Lower lobe of right lung (tissue), 2 donors: ENCODE measurements at regions not wholly inside any gene's neighbourhood (a gene's known extent, or its start where the extent isn't known, plus 50 kb on each side); places are given as distances from the start of the nearest gene placed in this dataset.

Experiments
- ATAC-seq, 2 donors: fragments of 200-7000 bp; cut with Tn5 transposase; one replicate each; pipeline ENCODE4 v1.9.1; 2020 to 2022; ENCODE audit warnings: mild to moderate bottlenecking in 2 of 2, moderate library complexity in 2 of 2
- DNase-seq: peaks from one replicate; pipeline ENCODE4 v3.0.0-alpha.2; 2020
- H3K27ac ChIP-seq: fragments of 200-600 bp; one replicate; pipeline ENCODE4 v1.8.0; 2022
- H3K27me3 ChIP-seq: fragments of 200-600 bp; one replicate; pipeline ENCODE4 v1.8.0; 2022; ENCODE audit warnings: low read depth
- H3K36me3 ChIP-seq: fragments of 200-600 bp; one replicate; pipeline ENCODE4 v1.8.0; 2022; ENCODE audit warnings: mild to moderate bottlenecking
- H3K4me1 ChIP-seq: fragments of 200-600 bp; one replicate; pipeline ENCODE4 v1.8.0; 2022
- H3K4me3 ChIP-seq: fragments of 200-600 bp; one replicate; pipeline ENCODE4 v1.8.0; 2022; ENCODE audit warnings: mild to moderate bottlenecking
- H3K9me3 ChIP-seq: fragments of 200-600 bp; one replicate; pipeline ENCODE4 v1.8.0; 2022
- CTCF ChIP-seq: fragments of 200-600 bp; IDR thresholded peaks from one replicate; pipeline ENCODE4 v1.8.0; 2022; ENCODE audit warnings: antibody characterized with exemption, mild to moderate bottlenecking
- intact Hi-C: fragments of 100-400 bp; cut with DNase I; formaldehyde crosslinking; loops from one replicate; pipeline ENCODE4 v1.11.0; 2022
- donor health status: DM: no; HTN: yes; CAD: no; lungs with severe emphysema.

- no peaks in the 10 kb centered on the region for H3K36me3 ChIP-seq
- ATAC-seq (no peak), DNase-seq (no peak)
- H3K4me3 ChIP-seq = no peak overlapping the region
- TF ChIP-seq CTCF = no peak
- intact Hi-C loops = no loop called here
- no peak overlapping the region for H3K27ac ChIP-seq
- H3K27me3 ChIP-seq = no peaks in the 10 kb centered on the region
- no peaks in the 10 kb centered on the region for H3K9me3 ChIP-seq
- H3K4me1 ChIP-seq = no peaks in the 10 kb centered on the region
Observed at GRCh38 chr10:52455098-52455497, 141.0 kb downstream of the DKK1 start.

GRCh38 chr10:52459097-52459496 is 145.0 kb downstream of the DKK1 start:
- H3K9me3 ChIP-seq = no peaks in the 10 kb centered on the region
- ATAC-seq (no peak), DNase-seq (no peak)
- no peaks in the 10 kb centered on the region for H3K36me3 ChIP-seq
- no peak overlapping the region for H3K27ac ChIP-seq
- no peaks in the 10 kb centered on the region for H3K4me1 ChIP-seq
- no peaks in the 10 kb centered on the region for H3K27me3 ChIP-seq
- no peak for TF ChIP-seq CTCF
- H3K4me3 ChIP-seq = no peak overlapping the region
- intact Hi-C loops = no loop called here

- no peak for TF ChIP-seq CTCF
- DNase-seq = no peak
- Histone ChIP-seq H3K9me3 (no peaks in the 10 kb centered on the region), H3K27me3 (no peaks in the 10 kb centered on the region), H3K27ac (no peak overlapping the region), H3K36me3 (no peaks in the 10 kb centered on the region), H3K4me3 (no peak overlapping the region), H3K4me1 (no peaks in the 10 kb centered on the region)
- peak; percentile 65 to 75 for ATAC-seq
- intact Hi-C loops = no loop called here
Observed at GRCh38 chr10:52463826-52464225, 149.7 kb downstream of the DKK1 start.

- Histone ChIP-seq H3K27ac (no peak overlapping the region), H3K9me3 (no peaks in the 10 kb centered on the region), H3K4me1 (no peaks in the 10 kb centered on the region), H3K36me3 (no peaks in the 10 kb centered on the region), H3K4me3 (no peak overlapping the region), H3K27me3 (no peaks in the 10 kb centered on the region)
- DNase-seq (no peak), ATAC-seq (no peak)
- intact Hi-C loops = no loop called here
- no peak for TF ChIP-seq CTCF
Observed at GRCh38 chr10:52464368-52465124, 150.5 kb downstream of the DKK1 start.

- Histone ChIP-seq H3K4me3 (no peak overlapping the region), H3K27ac (no peak overlapping the region), H3K9me3 (no peaks in the 10 kb centered on the region), H3K36me3 (no peaks in the 10 kb centered on the region), H3K4me1 (no peaks in the 10 kb centered on the region), H3K27me3 (no peaks in the 10 kb centered on the region)
- no peak for TF ChIP-seq CTCF
- ATAC-seq (no peak), DNase-seq (no peak)
- intact Hi-C loops = no loop called here
Observed at GRCh38 chr10:52465202-52465601, 151.1 kb downstream of the DKK1 start.
